Putamen (tissue), 1 donor: ENCODE measurements at regions not wholly inside any gene's neighbourhood (a gene's known extent, or its start where the extent isn't known, plus 50 kb on each side); places are given as distances from the start of the nearest gene placed in this dataset.

Source experiments
- DNase-seq: peaks from one replicate; pipeline ENCODE4 v3.0.0-alpha.2; 2016; ENCODE audit warnings: low spot score

DNA sequence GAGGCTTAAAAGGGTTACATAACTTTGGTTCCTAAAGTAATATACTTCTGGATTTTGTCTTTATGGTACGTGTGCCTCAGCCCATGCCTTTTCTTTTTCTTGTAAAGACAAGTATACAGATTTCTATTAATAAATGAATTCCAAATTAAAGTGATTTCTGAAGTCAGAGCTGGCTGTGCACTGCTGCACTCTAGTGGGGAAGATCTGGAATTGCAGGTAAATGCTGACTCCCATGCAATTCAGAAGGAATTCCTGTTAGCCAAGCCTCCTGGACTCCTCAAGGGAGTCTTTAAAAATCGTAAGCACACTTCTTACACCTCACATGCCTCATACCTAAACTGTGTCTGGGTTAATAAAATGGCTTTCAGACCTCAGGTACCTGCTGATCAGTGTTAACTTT, 118.4 kb upstream of the SLC7A1 start:
- DNase-seq, result no peak

- DNase-seq, result no peak
Observed at GRCh38 chr13:29711776-29712175, 116.3 kb upstream of the SLC7A1 start.

- no peak for DNase-seq
Observed at GRCh38 chr13:29710511-29710910, 115.0 kb upstream of the SLC7A1 start.

GRCh38 chr13:29709407-29710069, 114.0 kb upstream of the SLC7A1 start:
- no peak for DNase-seq

- no peak for DNase-seq
Observed at GRCh38 chr13:29707876-29708543, 112.5 kb upstream of the SLC7A1 start.

DNA sequence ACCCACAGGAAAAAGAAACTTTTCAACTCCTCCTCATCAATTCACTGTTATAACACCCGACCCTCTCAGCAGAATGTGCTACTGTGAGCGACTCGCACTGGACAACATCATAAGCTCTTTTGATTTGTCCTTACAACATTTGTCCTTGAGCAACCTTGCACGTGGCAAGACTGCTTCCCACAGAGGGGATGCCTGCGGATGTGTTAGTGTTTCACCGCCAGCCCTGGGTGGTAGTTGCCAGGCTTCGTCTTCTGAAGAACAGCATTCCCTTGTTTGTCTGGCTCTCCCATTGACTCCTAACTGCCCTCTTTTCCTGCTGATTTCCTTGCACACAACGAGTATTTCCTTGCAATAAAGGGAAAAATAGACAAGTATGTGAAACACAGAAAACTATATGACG, 111.4 kb upstream of the SLC7A1 start:
- no peak for DNase-seq

DNA sequence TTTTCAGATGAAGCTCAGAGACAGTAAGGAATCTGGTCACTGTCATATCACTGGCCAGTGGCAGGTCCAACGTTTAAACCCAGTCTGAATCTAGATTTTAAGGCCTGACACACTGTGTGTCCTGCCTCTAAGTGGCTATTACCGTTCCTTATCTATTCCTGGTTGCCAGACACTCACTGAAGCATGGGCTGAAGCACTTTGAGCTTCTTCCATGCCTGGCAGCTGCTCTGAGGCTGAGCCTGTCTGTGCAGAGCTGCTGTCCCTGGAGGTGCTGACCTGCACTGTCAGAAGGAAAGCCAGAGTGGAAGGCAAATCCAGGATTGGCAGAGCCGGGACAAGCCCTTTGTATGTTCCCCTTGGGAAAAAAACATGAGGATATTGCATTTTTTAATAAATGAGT, 109.2 kb upstream of the SLC7A1 start:
- no peak for DNase-seq

- no peak for DNase-seq
Observed at GRCh38 chr13:29703421-29703820, 107.9 kb upstream of the SLC7A1 start.

DNA sequence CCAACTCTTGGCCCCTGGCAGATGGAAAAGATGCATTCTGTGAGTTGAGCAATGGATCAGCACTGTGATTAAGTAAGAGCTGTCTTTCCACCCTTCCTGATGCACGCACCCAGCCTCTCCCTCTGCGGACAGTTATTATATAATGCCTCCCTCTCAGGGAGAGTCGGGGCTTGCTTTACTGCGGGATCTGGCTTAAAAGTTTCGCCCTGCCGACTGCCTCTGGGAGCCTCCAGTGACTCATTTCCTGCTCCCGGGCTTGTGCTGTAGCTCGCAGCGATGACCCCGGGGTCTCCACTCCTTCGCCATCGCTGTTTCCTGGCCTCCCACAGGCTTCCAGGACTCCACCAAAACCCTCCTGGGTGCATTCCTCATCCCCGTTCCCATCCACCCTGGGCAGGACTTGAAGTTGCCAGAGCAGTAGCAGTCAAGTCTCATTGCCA, 107.4 kb upstream of the SLC7A1 start:
- DNase-seq, result no peak

DNA sequence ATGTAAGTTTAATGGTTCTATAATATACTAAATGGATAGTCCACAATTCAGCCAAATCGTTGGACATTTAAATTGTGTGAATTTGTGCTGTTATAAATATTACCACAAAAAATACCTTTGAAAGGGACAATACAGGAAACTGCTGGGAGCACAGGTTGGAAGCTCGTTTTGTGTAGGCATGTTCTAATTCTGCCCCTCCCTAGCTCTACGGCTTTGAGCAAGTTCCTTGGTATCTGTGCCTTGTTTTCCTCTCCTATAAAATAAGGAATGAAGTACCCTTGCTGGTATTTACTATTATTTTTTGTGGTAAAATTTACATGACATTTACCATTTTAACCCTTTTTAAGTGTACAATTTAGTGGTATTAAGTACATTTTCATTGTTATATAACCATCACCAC, 102.6 kb upstream of the SLC7A1 start:
- DNase-seq, result no peak

DNA sequence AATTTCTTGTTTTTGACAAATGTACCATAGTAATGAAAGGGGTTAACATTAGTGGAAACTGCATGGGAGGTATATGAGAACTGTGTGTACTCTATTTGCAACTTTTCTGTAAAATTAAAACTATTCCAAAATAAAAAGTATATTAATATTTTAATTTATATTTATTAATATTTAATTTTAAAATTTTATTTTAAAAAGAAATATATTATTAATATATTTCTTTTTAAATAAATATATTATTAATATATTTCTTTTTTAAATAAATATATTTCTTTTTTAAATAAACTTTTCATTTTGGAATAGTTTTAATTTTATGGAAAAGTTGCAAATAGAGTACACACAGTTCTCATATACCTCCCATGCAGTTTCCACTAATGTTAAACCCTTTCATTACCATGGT, 101.1 kb upstream of the SLC7A1 start:
- no peak for DNase-seq

GRCh38 chr13:29693275-29693945, 97.9 kb upstream of the SLC7A1 start:
- no peak for DNase-seq

- no peak for DNase-seq
Observed at GRCh38 chr13:29689548-29689947, 94.1 kb upstream of the SLC7A1 start.

DNA sequence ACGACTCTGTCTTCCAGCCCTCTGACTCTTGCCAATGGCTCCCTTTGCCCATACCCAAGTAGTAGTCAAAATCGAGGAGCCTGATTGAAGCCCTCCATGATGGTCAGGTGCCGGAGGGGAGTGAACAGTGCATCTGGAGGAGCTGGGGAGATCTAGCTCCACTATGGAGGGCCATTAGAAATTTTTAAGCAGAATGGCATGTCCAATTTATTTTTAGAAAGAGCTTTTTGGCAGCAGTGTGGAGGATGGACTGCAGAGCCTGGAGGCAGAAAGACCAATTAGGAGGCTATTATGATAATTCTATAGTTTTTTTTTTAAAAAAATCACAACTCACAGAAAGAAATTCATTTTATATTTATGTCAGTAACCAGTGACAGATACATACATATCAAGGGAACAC, 92.7 kb upstream of the SLC7A1 start:
- DNase-seq, result no peak

- DNase-seq, result peak; percentile 76
Observed at GRCh38 chr13:29684441-29684840, 89.0 kb upstream of the SLC7A1 start.

- no peak for DNase-seq
Observed at GRCh38 chr13:29683041-29683440, 87.6 kb upstream of the SLC7A1 start.

DNA sequence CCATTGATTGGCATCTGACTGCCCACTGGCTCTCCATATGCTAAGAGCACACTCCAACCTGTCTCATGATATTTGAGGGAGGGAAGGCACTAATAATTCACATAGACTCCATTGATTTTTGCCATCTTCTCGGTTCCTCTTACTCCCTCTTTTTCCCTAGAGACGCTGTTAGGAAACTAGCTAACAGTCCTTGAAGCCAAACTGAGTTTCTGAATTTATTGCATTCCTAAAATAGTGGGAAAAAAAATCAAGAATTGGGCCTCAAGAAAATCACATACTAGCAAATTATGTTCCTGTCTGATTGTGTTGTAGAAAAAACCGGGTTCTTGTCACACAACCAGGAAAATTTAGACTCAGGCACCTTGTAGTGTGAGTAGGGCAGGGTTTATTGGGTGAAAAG, 86.4 kb upstream of the SLC7A1 start:
- no peak for DNase-seq

DNA sequence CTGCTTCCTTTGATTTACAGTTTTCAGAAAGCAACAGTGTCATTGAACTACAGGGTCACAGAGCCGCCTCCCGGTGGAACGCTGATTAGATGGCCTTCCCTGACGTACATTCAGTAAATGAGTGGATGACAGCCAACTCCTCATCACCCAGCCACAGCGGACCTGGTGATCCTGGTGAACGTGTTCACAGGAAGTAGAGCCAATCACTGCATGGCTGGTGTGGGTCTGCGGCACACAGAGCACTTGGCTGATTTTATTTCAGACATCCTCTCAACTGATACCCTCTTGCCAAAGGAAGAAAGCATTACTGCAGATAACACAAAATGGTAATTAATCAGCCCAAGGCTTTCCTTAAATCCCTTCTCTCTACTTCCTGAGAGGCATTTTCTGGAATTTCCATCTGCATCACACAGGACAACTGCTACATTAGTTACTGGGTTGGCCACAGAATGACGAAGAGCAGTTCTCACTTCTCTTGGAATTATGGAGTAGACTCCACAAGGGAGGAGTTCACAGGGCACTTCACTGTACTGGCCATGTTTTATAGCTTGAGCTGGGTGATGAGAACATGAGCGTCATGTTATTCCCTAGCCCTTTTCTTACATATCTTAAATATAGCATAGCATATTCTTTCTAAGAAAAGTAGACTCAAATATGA, 84.0 kb upstream of the SLC7A1 start:
- DNase-seq, result no peak

DNA sequence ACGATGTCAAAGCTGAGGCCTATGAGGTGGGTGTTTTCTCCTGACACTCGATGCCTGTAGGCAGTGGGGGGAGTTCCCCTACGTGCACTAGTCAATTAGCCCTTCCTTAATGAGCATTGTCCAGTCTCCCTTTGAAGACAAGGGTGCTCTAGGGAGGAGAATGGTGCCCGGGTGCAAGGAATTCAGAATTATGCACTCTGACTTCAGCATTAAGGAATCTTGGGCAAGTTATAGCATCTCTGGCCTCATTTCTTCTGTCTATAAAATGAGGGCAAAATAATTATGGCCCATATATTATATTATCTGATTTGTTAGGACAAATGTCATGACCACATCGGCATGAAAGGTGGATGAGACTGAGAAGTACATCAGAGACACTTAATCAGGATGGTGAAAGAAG, 82.1 kb upstream of the SLC7A1 start:
- DNase-seq, result no peak

DNA sequence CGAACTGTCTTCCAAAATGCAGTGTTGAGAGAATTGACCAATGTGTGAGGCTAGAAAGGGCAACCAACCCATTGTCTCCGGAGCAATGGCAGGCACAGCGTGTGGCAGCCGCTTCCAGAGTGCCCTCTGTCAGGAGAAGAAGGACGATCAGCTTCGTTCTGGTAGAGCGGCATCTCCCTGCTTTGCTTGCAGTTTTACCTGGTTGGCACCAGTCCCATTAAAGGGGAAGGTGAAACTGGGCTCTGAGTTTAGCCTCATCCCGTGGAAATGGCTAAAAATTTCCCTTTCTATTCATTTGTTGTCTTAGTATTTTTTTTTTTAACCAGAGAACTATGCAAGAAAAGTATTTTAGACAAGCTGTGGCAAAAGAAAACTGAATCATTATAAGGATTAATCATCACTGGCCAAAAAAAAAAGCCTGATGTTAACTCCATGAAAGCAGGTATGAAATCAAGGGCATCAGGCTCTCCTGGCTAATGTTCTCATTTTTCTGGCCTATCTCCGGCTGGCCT, 81.5 kb upstream of the SLC7A1 start:
- no peak for DNase-seq

- DNase-seq, result no peak
Observed at GRCh38 chr13:29676535-29676934, 81.0 kb upstream of the SLC7A1 start.

GRCh38 chr13:29674532-29674931, 79.0 kb upstream of the SLC7A1 start:
- DNase-seq, result no peak

DNA sequence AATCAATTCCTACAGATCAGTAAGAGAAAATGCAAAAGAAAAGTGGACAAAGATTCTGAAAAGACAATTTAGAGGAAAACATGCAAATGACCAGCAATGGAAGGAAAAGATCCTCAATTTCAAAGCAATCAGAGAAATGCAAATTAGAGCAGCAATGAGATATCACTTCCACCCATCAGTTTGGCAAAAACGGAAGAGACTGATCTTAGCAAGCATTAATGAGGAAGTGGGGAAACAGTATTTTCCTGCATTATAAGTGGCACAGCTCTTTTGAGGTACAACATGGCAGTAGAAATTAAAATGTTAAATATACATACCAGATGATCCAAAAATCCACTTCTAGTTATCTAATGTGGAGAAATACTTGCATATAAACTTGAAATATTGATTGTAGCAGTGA, 69.1 kb upstream of the SLC7A1 start:
- no peak for DNase-seq
